ENCODE measurements at regions not wholly inside any gene's neighbourhood (a gene's known extent, or its start where the extent isn't known, plus 50 kb on each side); places are given as distances from the start of the nearest gene placed in this dataset.

- H3K36me3 Mint-ChIP-seq (ENCODE audit: insufficient read depth), result no peaks in the 10 kb centered on the region
- H3K4me1 Mint-ChIP-seq (ENCODE audit: low read depth), result peaks cover 2% of the 10 kb centered on the region
- H3K4me3 Mint-ChIP-seq (ENCODE audit: low read depth), result no peak overlapping the region
- H3K27me3 Mint-ChIP-seq, result peaks cover 6% of the 10 kb centered on the region
- H3K9me3 Mint-ChIP-seq (ENCODE audit: low read depth), result no peaks in the 10 kb centered on the region
- TF ChIP-seq CTCF (IDR thresholded peaks at IDR 0.05; ENCODE audit: unreplicated experiment), result no peak
- no peak for DNase-seq (ENCODE audit: low spot score, unreplicated experiment)
- H3K27ac Mint-ChIP-seq, result no peak overlapping the region
Measured at GRCh38 chr7:148524479-148525224, 65.9 kb upstream of the C7orf33 start.

DNA sequence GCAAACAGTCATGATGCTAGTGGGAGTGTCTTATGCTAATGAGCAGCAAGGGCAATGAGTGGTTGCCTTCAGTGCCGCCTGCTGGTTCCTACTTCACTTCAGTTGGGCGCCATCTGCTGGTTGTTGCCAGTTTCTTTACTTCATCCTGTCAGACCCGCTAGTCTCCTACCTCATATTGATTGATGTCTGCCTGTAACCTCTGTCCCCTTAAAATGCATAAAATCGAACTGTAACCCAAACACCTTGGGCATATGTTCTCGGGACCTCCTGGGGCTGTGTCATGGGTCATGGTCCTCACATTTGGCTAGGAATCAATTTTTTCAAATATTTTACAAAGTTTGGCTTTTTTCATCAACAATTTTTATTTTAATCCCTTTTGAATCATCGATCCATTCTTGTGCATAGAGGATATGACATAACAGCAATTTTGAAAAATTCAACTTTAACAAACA is 62.8 kb upstream of the C7orf33 start:
- peak; percentile 49 for TF ChIP-seq CTCF (IDR thresholded peaks at IDR 0.05; ENCODE audit: unreplicated experiment)
- Mint-ChIP-seq H3K36me3 (ENCODE audit: insufficient read depth) (no peaks in the 10 kb centered on the region), H3K4me3 (ENCODE audit: low read depth) (no peak overlapping the region), H3K9me3 (ENCODE audit: low read depth) (no peaks in the 10 kb centered on the region), H3K27me3 (peaks cover 4% of the 10 kb centered on the region), H3K27ac (no peak overlapping the region), H3K4me1 (ENCODE audit: low read depth) (peaks cover 2% of the 10 kb centered on the region)
- DNase-seq (ENCODE audit: low spot score, unreplicated experiment), result no peak

DNA sequence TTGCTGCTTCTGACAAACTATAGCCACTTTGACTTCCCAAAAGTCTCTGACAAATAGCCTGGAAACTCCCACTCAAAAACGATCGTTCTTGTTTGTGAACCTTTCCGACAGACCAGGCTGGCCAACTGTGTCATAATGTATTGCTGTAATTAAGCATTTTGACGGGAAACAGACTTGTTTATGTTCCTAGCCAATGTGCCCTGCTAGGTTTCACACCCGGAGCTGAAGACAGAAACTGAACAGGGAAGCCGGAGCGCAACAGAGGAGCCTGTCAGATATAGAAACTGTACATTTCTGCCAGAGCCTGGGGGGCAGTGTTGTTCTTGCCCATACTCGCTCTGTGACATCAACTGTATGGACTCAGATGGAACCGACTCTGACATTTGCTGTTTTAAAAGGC is 55.3 kb upstream of the C7orf33 start:
- no peak for TF ChIP-seq CTCF (IDR thresholded peaks at IDR 0.05; ENCODE audit: unreplicated experiment)
- Mint-ChIP-seq H3K4me3 (ENCODE audit: low read depth) (no peak overlapping the region), H3K9me3 (ENCODE audit: low read depth) (no peaks in the 10 kb centered on the region), H3K27me3 (no peaks in the 10 kb centered on the region), H3K36me3 (ENCODE audit: insufficient read depth) (no peaks in the 10 kb centered on the region), H3K4me1 (ENCODE audit: low read depth) (no peaks in the 10 kb centered on the region), H3K27ac (peak overlapping the region; percentile 13)
- DNase-seq (ENCODE audit: low spot score, unreplicated experiment), result no peak

- Mint-ChIP-seq H3K27me3 (peaks cover 3% of the 10 kb centered on the region), H3K27ac (no peak overlapping the region), H3K36me3 (ENCODE audit: insufficient read depth) (no peaks in the 10 kb centered on the region), H3K4me3 (ENCODE audit: low read depth) (no peak overlapping the region), H3K9me3 (ENCODE audit: low read depth) (no peaks in the 10 kb centered on the region), H3K4me1 (ENCODE audit: low read depth) (no peaks in the 10 kb centered on the region)
- DNase-seq (ENCODE audit: low spot score, unreplicated experiment), result no peak
- no peak for TF ChIP-seq CTCF (IDR thresholded peaks at IDR 0.05; ENCODE audit: unreplicated experiment)
Measured at GRCh38 chr7:148537435-148537834, 53.1 kb upstream of the C7orf33 start.

DNA sequence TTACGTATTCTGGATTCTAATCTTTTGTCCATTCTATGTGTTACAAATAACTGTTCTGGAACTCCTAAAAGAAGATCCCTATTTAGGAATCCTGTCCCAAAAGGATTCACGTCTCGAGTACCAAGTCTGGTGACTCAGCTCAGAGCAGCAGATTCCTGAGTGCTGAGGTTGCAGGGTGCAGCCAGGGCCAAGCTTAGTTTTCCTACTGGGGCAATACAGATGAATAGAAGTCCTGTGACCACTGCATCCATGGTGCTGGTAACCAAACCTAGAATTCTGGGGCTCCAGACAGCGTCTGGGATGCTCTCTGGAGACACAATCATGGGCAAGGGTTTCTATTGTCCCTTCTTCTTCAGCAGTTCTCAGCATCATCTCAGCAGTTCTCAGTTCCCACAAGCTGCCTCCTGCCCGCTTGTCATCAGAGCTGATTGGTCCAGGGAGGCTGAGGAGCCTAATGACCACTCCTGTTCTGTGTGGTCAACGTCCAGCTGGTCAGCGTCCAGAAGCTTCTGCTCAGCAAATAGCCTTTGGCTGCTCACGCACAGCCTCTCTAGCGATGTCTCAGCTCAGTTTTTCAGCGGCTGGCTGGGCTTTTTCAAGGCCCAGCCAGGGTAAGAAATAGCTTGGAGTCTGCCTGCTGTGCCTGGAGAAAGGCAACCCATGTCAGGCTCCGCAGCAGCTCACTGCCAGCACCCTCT is 50.4 kb upstream of the C7orf33 start:
- Mint-ChIP-seq H3K9me3 (ENCODE audit: low read depth) (no peaks in the 10 kb centered on the region), H3K4me1 (ENCODE audit: low read depth) (no peaks in the 10 kb centered on the region), H3K36me3 (ENCODE audit: insufficient read depth) (no peaks in the 10 kb centered on the region), H3K27me3 (peaks cover 3% of the 10 kb centered on the region), H3K4me3 (ENCODE audit: low read depth) (no peak overlapping the region), H3K27ac (no peak overlapping the region)
- no peak for DNase-seq (ENCODE audit: low spot score, unreplicated experiment)
- no peak for TF ChIP-seq CTCF (IDR thresholded peaks at IDR 0.05; ENCODE audit: unreplicated experiment)

All from progenitor cell of endocrine pancreas (in vitro differentiated cells).